ENCODE measurements at regions not wholly inside any gene's neighbourhood (a gene's known extent, or its start where the extent isn't known, plus 50 kb on each side); places are given as distances from the start of the nearest gene placed in this dataset.

GRCh38 chr2:150911766-150912280 lies 349.8 kb downstream of the RBM43 start:
- Histone ChIP-seq H3K4me1 (ENCODE audit: control insufficient read depth, insufficient read depth, low read length) (no peaks in the 10 kb centered on the region), H3K4me3 (ENCODE audit: low read depth, low read length) (no peak overlapping the region), H3K36me3 (ENCODE audit: control insufficient read depth in 2 of 2, insufficient read depth in 1 of 2, low read length in 2 of 2) (no peaks in the 10 kb centered on the region), H3K9me3 (ENCODE audit: control insufficient read depth, insufficient read depth, low read depth, low read length) (no peaks in the 10 kb centered on the region), H3K27ac (ENCODE audit: extremely low read depth, low read depth, low read length) (no peak overlapping the region)
- ChIA-PET CTCF (no interaction called here), POLR2A (no interaction called here)
- TF ChIP-seq GLIS2 (tag by site-specific recombination; IDR thresholded peaks at IDR 0.05): no peak
- no peak for TF ChIP-seq ZNF214 (tag by site-specific recombination; IDR thresholded peaks at IDR 0.05; ENCODE audit: borderline replicate concordance)

GRCh38 chr2:150909613-150910012 lies 352.1 kb downstream of the RBM43 start:
- POLR2A ChIA-PET: no interaction called here
- Histone ChIP-seq H3K4me3 (ENCODE audit: low read depth, low read length) (no peak overlapping the region), H3K9me3 (ENCODE audit: control insufficient read depth, insufficient read depth, low read depth, low read length) (no peaks in the 10 kb centered on the region), H3K27ac (ENCODE audit: extremely low read depth, low read depth, low read length) (no peak overlapping the region), H3K36me3 (ENCODE audit: control insufficient read depth in 2 of 2, insufficient read depth in 1 of 2, low read length in 2 of 2) (no peaks in the 10 kb centered on the region), H3K4me1 (ENCODE audit: control insufficient read depth, insufficient read depth, low read length) (no peaks in the 10 kb centered on the region)
- TF ChIP-seq ZNF391 (tag by site-specific recombination; IDR thresholded peaks at IDR 0.05; ENCODE audit: borderline replicate concordance, low read depth) (no peak), ZBTB8A (tag by site-specific recombination; IDR thresholded peaks at IDR 0.05) (no peak), MEIS1 (CRISPR knock-in tag; IDR thresholded peaks at IDR 0.05; ENCODE audit: borderline replicate concordance) (no peak), ZSCAN5A (tag by site-specific recombination; IDR thresholded peaks at IDR 0.05) (no peak), ZBTB20 (tag by site-specific recombination; IDR thresholded peaks at IDR 0.05) (no peak), ZNF704 (tag by site-specific recombination; IDR thresholded peaks at IDR 0.05) (no peak), ZFHX2 (tag by site-specific recombination; conservative IDR thresholded peaks at IDR 0.05) (no peak), HOXC10 (CRISPR knock-in tag; IDR thresholded peaks at IDR 0.05) (no peak), TCF7L2 (IDR thresholded peaks at IDR 0.05; ENCODE audit: borderline replicate concordance, low read depth, low read length) (no peak), ZNF510 (tag by site-specific recombination; IDR thresholded peaks at IDR 0.05; ENCODE audit: insufficient replicate concordance) (no peak), ZNF37A (tag by site-specific recombination; IDR thresholded peaks at IDR 0.05) (no peak), ZNF175 (tag by site-specific recombination; IDR thresholded peaks at IDR 0.05) (no peak), ZNF555 (tag by site-specific recombination; conservative IDR thresholded peaks at IDR 0.05) (no peak), ZNF324 (tag by site-specific recombination; IDR thresholded peaks at IDR 0.05) (no peak), ZNF596 (tag by site-specific recombination; IDR thresholded peaks at IDR 0.05) (no peak), SCRT1 (tag by site-specific recombination; IDR thresholded peaks at IDR 0.05; ENCODE audit: borderline replicate concordance) (no peak)
- TF ChIP-seq, protein P1, sequence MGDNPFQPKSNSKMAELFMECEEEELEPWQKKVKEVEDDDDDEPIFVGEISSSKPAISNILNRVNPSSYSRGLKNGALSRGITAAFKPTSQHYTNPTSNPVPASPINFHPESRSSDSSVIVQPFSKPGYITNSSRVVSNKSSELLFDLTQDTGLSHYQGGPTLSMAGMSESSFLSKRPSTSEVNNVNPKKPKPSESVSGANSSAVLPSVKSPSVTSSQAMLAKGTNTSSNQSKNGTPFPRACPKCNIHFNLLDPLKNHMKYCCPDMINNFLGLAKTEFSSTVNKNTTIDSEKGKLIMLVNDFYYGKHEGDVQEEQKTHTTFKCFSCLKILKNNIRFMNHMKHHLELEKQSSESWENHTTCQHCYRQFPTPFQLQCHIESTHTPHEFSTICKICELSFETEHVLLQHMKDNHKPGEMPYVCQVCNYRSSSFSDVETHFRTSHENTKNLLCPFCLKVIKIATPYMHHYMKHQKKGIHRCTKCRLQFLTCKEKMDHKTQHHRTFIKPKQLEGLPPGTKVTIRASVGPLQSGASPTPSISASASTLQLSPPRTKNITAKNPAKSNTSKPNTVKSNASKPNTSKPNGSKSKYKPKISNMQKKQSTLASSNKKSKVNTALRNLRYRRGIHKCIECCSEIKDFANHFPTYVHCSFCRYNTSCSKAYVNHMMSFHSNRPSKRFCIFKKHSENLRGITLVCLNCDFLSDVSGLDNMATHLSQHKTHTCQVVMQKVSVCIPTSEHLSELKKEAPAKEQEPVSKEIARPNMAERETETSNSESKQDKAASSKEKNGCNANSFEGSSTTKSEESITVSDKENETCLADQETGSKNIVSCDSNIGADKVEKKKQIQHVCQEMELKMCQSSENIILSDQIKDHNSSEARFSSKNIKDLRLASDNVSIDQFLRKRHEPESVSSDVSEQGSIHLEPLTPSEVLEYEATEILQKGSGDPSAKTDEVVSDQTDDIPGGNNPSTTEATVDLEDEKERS (tag by site-specific recombination; IDR thresholded peaks at IDR 0.05): no peak
- TF ChIP-seq, protein P2, sequence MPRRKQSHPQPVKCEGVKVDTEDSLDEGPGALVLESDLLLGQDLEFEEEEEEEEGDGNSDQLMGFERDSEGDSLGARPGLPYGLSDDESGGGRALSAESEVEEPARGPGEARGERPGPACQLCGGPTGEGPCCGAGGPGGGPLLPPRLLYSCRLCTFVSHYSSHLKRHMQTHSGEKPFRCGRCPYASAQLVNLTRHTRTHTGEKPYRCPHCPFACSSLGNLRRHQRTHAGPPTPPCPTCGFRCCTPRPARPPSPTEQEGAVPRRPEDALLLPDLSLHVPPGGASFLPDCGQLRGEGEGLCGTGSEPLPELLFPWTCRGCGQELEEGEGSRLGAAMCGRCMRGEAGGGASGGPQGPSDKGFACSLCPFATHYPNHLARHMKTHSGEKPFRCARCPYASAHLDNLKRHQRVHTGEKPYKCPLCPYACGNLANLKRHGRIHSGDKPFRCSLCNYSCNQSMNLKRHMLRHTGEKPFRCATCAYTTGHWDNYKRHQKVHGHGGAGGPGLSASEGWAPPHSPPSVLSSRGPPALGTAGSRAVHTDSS (tag by site-specific recombination; IDR thresholded peaks at IDR 0.05): no peak
- CTCF ChIA-PET: interaction anchor here (0.6 to 1.2 kb wide), 3 partner anchors 15 to 40 kb away, joined by 3 to 4 read pairs (median 3); no protein-coding TSS in a partner anchor

Measured in HEK293 (cell line).